ENCODE measurements at regions not wholly inside any gene's neighbourhood (a gene's known extent, or its start where the extent isn't known, plus 50 kb on each side); places are given as distances from the start of the nearest gene placed in this dataset.

DNA sequence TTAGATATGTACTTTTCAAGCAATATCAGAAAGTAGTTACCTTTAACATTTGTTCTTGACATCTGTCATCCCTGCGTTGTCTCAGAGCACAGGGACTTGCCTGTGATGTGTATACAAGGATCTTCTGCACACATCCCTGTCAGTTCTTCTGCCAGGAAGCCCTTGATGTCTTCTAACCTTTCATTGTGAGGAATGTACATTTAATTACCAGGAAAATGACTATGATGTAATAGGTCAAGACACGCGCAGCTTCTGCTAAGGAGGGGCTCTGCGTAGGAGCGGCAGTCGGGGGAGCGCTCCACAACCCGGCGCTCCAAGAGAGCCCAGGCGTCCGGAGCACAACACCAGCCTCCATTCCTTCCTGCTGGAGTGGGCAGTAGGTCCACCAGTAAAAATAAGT, 119.7 kb downstream of the IRX2 start:
- Histone ChIP-seq H3K36me3 (ENCODE audit: control insufficient read depth, insufficient read depth, low read length) (no peaks in the 10 kb centered on the region), H3K4me1 (ENCODE audit: control insufficient read depth, insufficient read depth, low read length, poor library complexity, severe bottlenecking) (no peaks in the 10 kb centered on the region), H3K4me3 (ENCODE audit: extremely low read depth, insufficient read depth, low read length, poor library complexity, severe bottlenecking) (no peak overlapping the region), H3K27ac (ENCODE audit: low read depth, low read length, severe bottlenecking) (no peak overlapping the region), H3K9me3 (ENCODE audit: control insufficient read depth, low read length) (no peaks in the 10 kb centered on the region)
- 92 to 100% methylated on average over 3 to 5 of the region's 11 CpGs for WGBS, 2 experiments (ENCODE audit: insufficient coverage in 2 of 2)

DNA sequence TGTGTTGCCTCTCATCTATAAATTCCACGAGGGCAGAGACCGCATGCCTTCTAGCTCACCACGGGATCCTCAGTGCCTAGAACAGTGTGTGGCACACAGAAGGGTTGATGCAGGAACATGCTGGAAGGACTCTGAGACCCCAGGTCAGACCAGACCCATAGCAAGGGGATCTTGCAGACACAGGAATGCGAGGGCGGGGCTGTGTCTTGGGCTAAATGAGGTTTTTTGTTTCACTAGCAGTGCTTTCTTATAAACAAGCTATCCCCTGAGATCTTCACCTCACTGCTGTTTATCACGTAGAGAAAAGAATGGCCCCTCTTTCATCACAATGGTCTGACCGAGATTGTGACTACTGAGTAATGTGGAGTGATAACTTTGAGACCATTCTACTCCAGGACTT, 122.4 kb downstream of the IRX2 start:
- no peak overlapping the region for H3K4me3 ChIP-seq (ENCODE audit: extremely low read depth, insufficient read depth, low read length, poor library complexity, severe bottlenecking)
- WGBS, 2 experiments (ENCODE audit: insufficient coverage in 2 of 2): 59 to 69% methylated on average over 5 of the region's 7 CpGs
- H3K27ac ChIP-seq (ENCODE audit: low read depth, low read length, severe bottlenecking): no peak overlapping the region
- no peaks in the 10 kb centered on the region for H3K4me1 ChIP-seq (ENCODE audit: control insufficient read depth, insufficient read depth, low read length, poor library complexity, severe bottlenecking)
- H3K36me3 ChIP-seq (ENCODE audit: control insufficient read depth, insufficient read depth, low read length): no peaks in the 10 kb centered on the region
- no peaks in the 10 kb centered on the region for H3K9me3 ChIP-seq (ENCODE audit: control insufficient read depth, low read length)

GRCh38 chr5:2627867-2628266, 123.6 kb downstream of the IRX2 start:
- H3K27ac ChIP-seq (ENCODE audit: low read depth, low read length, severe bottlenecking): no peak overlapping the region
- H3K36me3 ChIP-seq (ENCODE audit: control insufficient read depth, insufficient read depth, low read length): no peaks in the 10 kb centered on the region
- no peaks in the 10 kb centered on the region for H3K9me3 ChIP-seq (ENCODE audit: control insufficient read depth, low read length)
- no peak overlapping the region for H3K4me3 ChIP-seq (ENCODE audit: extremely low read depth, insufficient read depth, low read length, poor library complexity, severe bottlenecking)
- 91 to 92% methylated on average over 11 to 12 of the region's 13 CpGs for WGBS, 2 experiments (ENCODE audit: insufficient coverage in 2 of 2)
- H3K4me1 ChIP-seq (ENCODE audit: control insufficient read depth, insufficient read depth, low read length, poor library complexity, severe bottlenecking): no peaks in the 10 kb centered on the region

DNA sequence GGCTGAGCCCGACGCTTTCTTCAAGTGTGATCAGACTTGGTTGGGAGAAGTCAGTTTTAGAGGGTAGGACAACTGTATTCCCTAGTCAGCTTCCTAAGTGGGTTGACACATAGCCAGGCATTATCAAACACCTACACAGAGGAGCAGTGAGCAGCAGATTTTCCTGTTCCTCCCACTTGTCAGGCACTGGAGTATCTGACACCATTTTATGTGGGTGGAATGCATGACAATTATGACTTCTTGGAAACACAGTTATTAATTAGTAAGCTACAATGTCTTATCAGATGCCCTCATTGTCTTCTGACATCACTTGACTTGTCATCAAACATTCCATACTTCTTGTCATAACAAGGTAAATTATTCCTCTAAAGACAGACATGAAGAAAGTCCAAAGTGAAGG, 124.9 kb downstream of the IRX2 start:
- H3K27ac ChIP-seq (ENCODE audit: low read depth, low read length, severe bottlenecking): no peak overlapping the region
- no peak overlapping the region for H3K4me3 ChIP-seq (ENCODE audit: extremely low read depth, insufficient read depth, low read length, poor library complexity, severe bottlenecking)
- 80 to 100% methylated on average over 1 to 2 of the region's 2 CpGs for WGBS, 2 experiments (ENCODE audit: insufficient coverage in 2 of 2)
- no peaks in the 10 kb centered on the region for H3K4me1 ChIP-seq (ENCODE audit: control insufficient read depth, insufficient read depth, low read length, poor library complexity, severe bottlenecking)
- H3K9me3 ChIP-seq (ENCODE audit: control insufficient read depth, low read length): no peaks in the 10 kb centered on the region
- no peaks in the 10 kb centered on the region for H3K36me3 ChIP-seq (ENCODE audit: control insufficient read depth, insufficient read depth, low read length)

DNA sequence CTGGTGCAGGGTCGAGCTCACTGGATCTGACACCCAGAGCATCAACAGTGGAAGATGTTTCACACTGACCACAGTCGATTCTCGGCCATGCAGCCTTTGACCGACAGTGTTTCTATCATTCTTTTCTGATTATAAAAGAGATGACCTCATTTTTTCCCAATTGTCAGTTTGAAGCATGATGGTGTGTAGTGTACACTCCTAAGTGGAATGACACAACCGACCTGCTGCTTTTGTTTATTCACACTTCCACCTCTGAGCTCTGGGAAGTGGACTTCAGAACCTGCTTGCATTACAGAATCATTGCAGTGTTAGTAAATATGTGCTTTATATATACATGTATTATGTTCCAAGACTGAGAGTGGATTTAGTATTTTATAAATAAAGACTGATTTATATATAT, 128.6 kb downstream of the IRX2 start:
- no peaks in the 10 kb centered on the region for H3K4me1 ChIP-seq (ENCODE audit: control insufficient read depth, insufficient read depth, low read length, poor library complexity, severe bottlenecking)
- 67 to 85% methylated on average over 1 to 2 of the region's 5 CpGs for WGBS, 2 experiments (ENCODE audit: insufficient coverage in 2 of 2)

DNA sequence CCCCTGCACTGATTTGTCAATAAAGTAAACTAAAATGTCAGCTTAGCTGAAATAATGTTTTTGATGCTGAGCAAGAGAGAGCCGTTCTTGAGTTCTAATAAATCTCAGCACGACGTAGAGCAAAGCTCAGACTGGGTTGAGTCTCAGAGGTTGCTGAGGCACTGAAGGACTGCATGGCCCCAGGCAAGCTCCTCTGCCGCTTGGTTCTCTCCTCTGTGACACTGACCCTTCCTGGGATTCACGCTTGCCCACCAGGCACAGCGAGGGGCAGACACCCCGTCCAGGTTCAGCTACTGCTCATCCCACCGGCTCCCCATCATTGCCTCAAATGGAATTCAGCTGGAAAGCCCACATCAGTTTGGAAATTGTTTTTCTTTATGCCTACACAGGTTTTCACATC, 129.8 kb downstream of the IRX2 start:
- Histone ChIP-seq H3K9me3 (ENCODE audit: control insufficient read depth, low read length) (no peaks in the 10 kb centered on the region), H3K4me3 (ENCODE audit: extremely low read depth, insufficient read depth, low read length, poor library complexity, severe bottlenecking) (no peak overlapping the region), H3K27ac (ENCODE audit: low read depth, low read length, severe bottlenecking) (no peak overlapping the region), H3K4me1 (ENCODE audit: control insufficient read depth, insufficient read depth, low read length, poor library complexity, severe bottlenecking) (no peaks in the 10 kb centered on the region), H3K36me3 (ENCODE audit: control insufficient read depth, insufficient read depth, low read length) (no peaks in the 10 kb centered on the region)
- 84 to 85% methylated on average over 8 of the region's 8 CpGs for WGBS, 2 experiments (ENCODE audit: insufficient coverage in 2 of 2)

More for the DNA sequence above, 128.6 kb downstream of the IRX2 start:
- no peak overlapping the region for H3K4me3 ChIP-seq (ENCODE audit: extremely low read depth, insufficient read depth, low read length, poor library complexity, severe bottlenecking)
- no peaks in the 10 kb centered on the region for H3K9me3 ChIP-seq (ENCODE audit: control insufficient read depth, low read length)
- H3K36me3 ChIP-seq (ENCODE audit: control insufficient read depth, insufficient read depth, low read length): no peaks in the 10 kb centered on the region
- H3K27ac ChIP-seq (ENCODE audit: low read depth, low read length, severe bottlenecking): no peak overlapping the region

DNA sequence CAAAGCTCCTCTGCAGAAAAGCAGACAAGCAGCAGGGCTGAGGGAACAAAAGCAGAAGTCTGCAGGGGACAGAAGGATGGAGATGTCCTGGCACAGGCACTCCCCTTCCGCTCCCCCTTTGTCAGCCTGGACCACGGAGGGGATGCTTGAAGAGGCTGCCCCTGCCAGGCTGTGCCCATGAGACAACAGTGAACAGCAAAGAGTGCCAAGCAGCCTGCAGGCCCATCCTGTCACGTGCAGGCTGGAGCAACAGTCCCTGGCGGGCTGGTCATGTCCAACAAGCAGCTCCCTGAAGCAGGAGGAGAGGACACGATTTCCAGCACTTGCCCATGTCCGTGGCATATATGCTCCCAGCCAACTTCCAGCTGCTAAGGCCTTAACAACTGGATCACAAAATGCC, 132.3 kb downstream of the IRX2 start:
- Histone ChIP-seq H3K36me3 (ENCODE audit: control insufficient read depth, insufficient read depth, low read length) (no peaks in the 10 kb centered on the region), H3K9me3 (ENCODE audit: control insufficient read depth, low read length) (no peaks in the 10 kb centered on the region), H3K4me1 (ENCODE audit: control insufficient read depth, insufficient read depth, low read length, poor library complexity, severe bottlenecking) (no peaks in the 10 kb centered on the region), H3K4me3 (ENCODE audit: extremely low read depth, insufficient read depth, low read length, poor library complexity, severe bottlenecking) (no peak overlapping the region), H3K27ac (ENCODE audit: low read depth, low read length, severe bottlenecking) (no peak overlapping the region)
- WGBS, 2 experiments (ENCODE audit: insufficient coverage in 2 of 2): 87 to 93% methylated on average over 4 to 6 of the region's 6 CpGs

GRCh38 chr5:2617461-2617860, 134.0 kb downstream of the IRX2 start:
- Histone ChIP-seq H3K9me3 (ENCODE audit: control insufficient read depth, low read length) (no peaks in the 10 kb centered on the region), H3K4me3 (ENCODE audit: extremely low read depth, insufficient read depth, low read length, poor library complexity, severe bottlenecking) (no peak overlapping the region), H3K36me3 (ENCODE audit: control insufficient read depth, insufficient read depth, low read length) (no peaks in the 10 kb centered on the region), H3K27ac (ENCODE audit: low read depth, low read length, severe bottlenecking) (no peak overlapping the region), H3K4me1 (ENCODE audit: control insufficient read depth, insufficient read depth, low read length, poor library complexity, severe bottlenecking) (no peaks in the 10 kb centered on the region)
- 83 to 100% methylated on average over 2 to 4 of the region's 5 CpGs for WGBS, 2 experiments (ENCODE audit: insufficient coverage in 2 of 2)

DNA sequence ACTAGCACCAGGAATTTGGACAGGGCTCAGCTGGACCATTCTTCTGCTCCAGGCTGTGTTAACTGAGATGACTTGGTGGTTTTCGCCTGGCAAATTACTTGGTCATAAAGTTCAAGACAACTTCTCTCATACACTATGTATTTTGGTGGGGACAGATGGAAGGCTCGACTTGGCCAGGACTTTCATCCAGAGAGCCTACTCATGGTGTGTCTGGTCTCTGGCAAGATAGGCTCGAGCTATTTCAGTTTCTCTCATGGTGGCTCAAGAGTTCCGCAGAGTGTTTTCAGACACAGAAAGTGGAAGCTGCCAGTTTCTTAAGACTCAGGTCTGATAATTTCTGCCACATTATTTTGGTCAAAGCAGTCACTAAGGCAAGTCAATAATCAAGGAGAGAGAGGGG, 135.6 kb downstream of the IRX2 start:
- Histone ChIP-seq H3K36me3 (ENCODE audit: control insufficient read depth, insufficient read depth, low read length) (no peaks in the 10 kb centered on the region), H3K27ac (ENCODE audit: low read depth, low read length, severe bottlenecking) (no peak overlapping the region), H3K4me1 (ENCODE audit: control insufficient read depth, insufficient read depth, low read length, poor library complexity, severe bottlenecking) (no peaks in the 10 kb centered on the region), H3K4me3 (ENCODE audit: extremely low read depth, insufficient read depth, low read length, poor library complexity, severe bottlenecking) (no peak overlapping the region), H3K9me3 (ENCODE audit: control insufficient read depth, low read length) (no peaks in the 10 kb centered on the region)
- WGBS, 2 experiments (ENCODE audit: insufficient coverage in 2 of 2): 90% methylated on average over 3 of the region's 4 CpGs; no CpG with 5 or more reads in 1 of the 2 experiments

- WGBS, 2 experiments (ENCODE audit: insufficient coverage in 2 of 2): 76 to 85% methylated on average over 8 to 11 of the region's 11 CpGs
- no peaks in the 10 kb centered on the region for H3K9me3 ChIP-seq (ENCODE audit: control insufficient read depth, low read length)
- H3K27ac ChIP-seq (ENCODE audit: low read depth, low read length, severe bottlenecking): no peak overlapping the region
- no peaks in the 10 kb centered on the region for H3K36me3 ChIP-seq (ENCODE audit: control insufficient read depth, insufficient read depth, low read length)
- no peak overlapping the region for H3K4me3 ChIP-seq (ENCODE audit: extremely low read depth, insufficient read depth, low read length, poor library complexity, severe bottlenecking)
- H3K4me1 ChIP-seq (ENCODE audit: control insufficient read depth, insufficient read depth, low read length, poor library complexity, severe bottlenecking): no peaks in the 10 kb centered on the region
Measured at GRCh38 chr5:2614571-2614970, 136.9 kb downstream of the IRX2 start.

DNA sequence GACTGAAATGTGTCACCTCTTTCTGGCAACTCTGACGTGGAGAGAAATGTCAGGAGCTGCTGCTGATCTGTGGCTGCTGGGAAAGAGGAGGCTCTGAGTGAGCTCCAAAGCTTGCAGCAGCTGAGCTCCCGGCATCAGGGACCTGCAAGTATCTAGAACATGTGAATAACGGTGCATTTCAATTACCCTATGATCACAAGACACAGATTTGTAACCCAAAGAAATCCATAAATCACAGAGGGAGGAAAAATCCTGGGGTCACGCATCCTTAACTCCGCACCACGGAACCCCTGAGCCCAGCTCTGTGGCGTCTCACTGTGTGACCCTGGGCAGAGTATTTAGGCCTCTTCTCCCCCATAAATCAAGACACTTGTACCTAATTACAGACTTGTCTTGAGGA, 139.8 kb downstream of the IRX2 start:
- Histone ChIP-seq H3K4me3 (ENCODE audit: extremely low read depth, insufficient read depth, low read length, poor library complexity, severe bottlenecking) (no peak overlapping the region), H3K27ac (ENCODE audit: low read depth, low read length, severe bottlenecking) (no peak overlapping the region), H3K36me3 (ENCODE audit: control insufficient read depth, insufficient read depth, low read length) (no peaks in the 10 kb centered on the region), H3K9me3 (ENCODE audit: control insufficient read depth, low read length) (no peaks in the 10 kb centered on the region), H3K4me1 (ENCODE audit: control insufficient read depth, insufficient read depth, low read length, poor library complexity, severe bottlenecking) (peaks cover 6% of the 10 kb centered on the region)
- 78 to 83% methylated on average over 1 to 5 of the region's 7 CpGs for WGBS, 2 experiments (ENCODE audit: insufficient coverage in 2 of 2)
